ENCODE measurements at regions not wholly inside any gene's neighbourhood (a gene's known extent, or its start where the extent isn't known, plus 50 kb on each side); places are given as distances from the start of the nearest gene placed in this dataset.

DNA sequence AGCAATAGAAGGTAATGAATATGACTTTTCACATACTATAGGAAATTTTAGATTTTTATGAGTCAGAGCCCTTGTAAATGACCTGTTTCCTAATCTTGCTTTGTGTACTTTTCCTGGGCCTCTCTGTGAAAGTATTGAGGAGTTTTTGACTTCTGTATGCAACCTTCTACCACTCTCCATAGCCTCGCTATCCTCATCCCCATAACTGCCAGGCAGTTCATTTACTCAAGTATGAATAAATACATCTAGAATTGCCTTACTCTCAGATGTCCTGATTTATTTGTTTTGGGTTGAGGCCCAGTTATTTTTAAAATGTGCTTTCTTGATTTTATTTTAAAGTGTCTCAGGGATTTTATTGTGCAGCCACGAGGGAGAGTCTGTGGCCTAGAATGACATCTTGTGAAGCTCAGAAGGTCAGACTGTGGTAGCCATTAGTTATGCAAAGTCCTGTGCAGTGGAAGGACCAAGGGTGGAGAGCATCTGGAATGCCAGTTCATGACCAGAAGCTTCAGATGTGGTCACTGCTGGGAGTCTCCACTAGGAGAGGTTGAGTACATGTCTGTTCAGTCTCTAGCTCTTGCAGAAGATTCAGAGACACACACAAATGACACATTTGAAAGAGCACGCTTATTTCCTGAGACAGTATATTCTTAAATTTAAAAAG is 346.2 kb upstream of the IMPG1 start:
- TF ChIP-seq EZH2 (IDR thresholded peaks at IDR 0.05; ENCODE audit: low read length) = no peak
- TF ChIP-seq, protein P1, sequence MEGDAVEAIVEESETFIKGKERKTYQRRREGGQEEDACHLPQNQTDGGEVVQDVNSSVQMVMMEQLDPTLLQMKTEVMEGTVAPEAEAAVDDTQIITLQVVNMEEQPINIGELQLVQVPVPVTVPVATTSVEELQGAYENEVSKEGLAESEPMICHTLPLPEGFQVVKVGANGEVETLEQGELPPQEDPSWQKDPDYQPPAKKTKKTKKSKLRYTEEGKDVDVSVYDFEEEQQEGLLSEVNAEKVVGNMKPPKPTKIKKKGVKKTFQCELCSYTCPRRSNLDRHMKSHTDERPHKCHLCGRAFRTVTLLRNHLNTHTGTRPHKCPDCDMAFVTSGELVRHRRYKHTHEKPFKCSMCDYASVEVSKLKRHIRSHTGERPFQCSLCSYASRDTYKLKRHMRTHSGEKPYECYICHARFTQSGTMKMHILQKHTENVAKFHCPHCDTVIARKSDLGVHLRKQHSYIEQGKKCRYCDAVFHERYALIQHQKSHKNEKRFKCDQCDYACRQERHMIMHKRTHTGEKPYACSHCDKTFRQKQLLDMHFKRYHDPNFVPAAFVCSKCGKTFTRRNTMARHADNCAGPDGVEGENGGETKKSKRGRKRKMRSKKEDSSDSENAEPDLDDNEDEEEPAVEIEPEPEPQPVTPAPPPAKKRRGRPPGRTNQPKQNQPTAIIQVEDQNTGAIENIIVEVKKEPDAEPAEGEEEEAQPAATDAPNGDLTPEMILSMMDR (optimal IDR thresholded peaks at IDR 0.05 in 1 of 3, IDR thresholded peaks at IDR 0.05 in 1 of 3, conservative IDR thresholded peaks at IDR 0.05 in 1 of 3; ENCODE audit: extremely low read depth in 1 of 3, insufficient read depth in 2 of 3, low read length in 3 of 3) = no peak
- no peaks in the 10 kb centered on the region for H4K20me1 ChIP-seq (ENCODE audit: control insufficient read depth, extremely low read depth, insufficient read depth, low read length)
- FAIRE-seq (no peak), DNase-seq (ENCODE audit: low read depth, low spot score) (no peak)
- no peaks in the 10 kb centered on the region for H3K4me1 ChIP-seq (ENCODE audit: control insufficient read depth, extremely low read depth, insufficient read depth, low read length)
- no peaks in the 10 kb centered on the region for H3K36me3 ChIP-seq (ENCODE audit: control insufficient read depth in 2 of 2, extremely low read depth in 1 of 2, insufficient read depth in 2 of 2, low read length in 2 of 2)
- no peak overlapping the region for H3K4me2 ChIP-seq (ENCODE audit: control insufficient read depth, extremely low read depth, insufficient read depth, low read depth, low read length)
- no peak overlapping the region for H3K4me3 ChIP-seq (ENCODE audit: control insufficient read depth in 2 of 3, extremely low read depth in 1 of 3, insufficient read depth in 2 of 3, low read depth in 1 of 3, low read length in 3 of 3)
- dilution Hi-C loops (cut with MboI; ENCODE audit: extremely low pct_ligation_motif_present, low sequenced_read_pairs) = no loop called here
- H2AFZ ChIP-seq (ENCODE audit: control insufficient read depth, low read length) = no peak overlapping the region
- H3K27me3 ChIP-seq (ENCODE audit: control insufficient read depth, extremely low read depth, insufficient read depth, low read length) = no peaks in the 10 kb centered on the region
- H3K79me2 ChIP-seq (ENCODE audit: control insufficient read depth, insufficient read depth, low read length) = no peaks in the 10 kb centered on the region
- H3K9ac ChIP-seq (ENCODE audit: control insufficient read depth, extremely low read depth, insufficient read depth, low read length) = no peak overlapping the region
- no peaks in the 10 kb centered on the region for H3K9me3 ChIP-seq (ENCODE audit: control insufficient read depth, low read depth, low read length)
- H3K27ac ChIP-seq (ENCODE audit: control insufficient read depth, insufficient read depth, low read length) = no peak overlapping the region
- H3K9me1 ChIP-seq (ENCODE audit: control insufficient read depth, extremely low read depth, insufficient read depth, low read length) = no peaks in the 10 kb centered on the region

DNA sequence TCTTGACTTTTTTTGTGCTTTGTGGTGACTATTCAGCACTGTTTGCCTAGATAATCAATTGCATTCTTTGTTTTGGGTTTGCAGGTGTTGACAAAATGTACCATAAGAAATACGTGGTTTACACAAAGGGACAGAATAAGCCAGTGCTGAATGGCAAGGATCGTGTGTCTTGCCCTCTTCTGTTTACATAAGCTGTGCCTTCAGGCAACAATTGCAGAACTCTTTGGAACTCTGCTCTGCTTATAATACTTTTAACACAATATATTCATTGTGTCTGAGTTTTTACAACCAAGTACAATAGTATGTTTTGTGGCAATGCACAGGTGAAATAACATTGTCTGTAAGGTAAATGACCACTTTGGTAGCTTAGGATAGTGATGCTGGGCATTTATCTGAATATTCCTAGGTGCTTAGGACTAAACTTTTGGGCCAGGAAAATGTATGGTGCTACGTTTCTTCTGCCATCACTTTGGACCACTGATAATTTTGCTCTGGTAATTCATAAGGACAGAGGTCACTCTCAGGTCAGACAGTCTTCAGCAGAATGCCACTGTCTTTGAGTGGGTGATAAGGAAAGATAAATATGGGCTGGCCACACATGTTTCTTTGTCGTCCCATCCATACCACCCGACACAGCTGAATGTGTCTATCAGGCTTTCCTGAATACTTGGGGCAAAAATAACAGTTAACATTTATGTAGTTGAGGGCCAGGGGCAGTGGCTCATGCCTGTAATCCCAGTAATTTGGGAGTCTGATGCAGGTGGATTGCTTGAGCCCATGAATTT is 344.6 kb upstream of the IMPG1 start:
- Histone ChIP-seq H4K20me1 (ENCODE audit: control insufficient read depth, extremely low read depth, insufficient read depth, low read length) (no peaks in the 10 kb centered on the region), H2AFZ (ENCODE audit: control insufficient read depth, low read length) (no peak overlapping the region), H3K27me3 (ENCODE audit: control insufficient read depth, extremely low read depth, insufficient read depth, low read length) (no peaks in the 10 kb centered on the region), H3K4me1 (ENCODE audit: control insufficient read depth, extremely low read depth, insufficient read depth, low read length) (no peaks in the 10 kb centered on the region), H3K9me1 (ENCODE audit: control insufficient read depth, extremely low read depth, insufficient read depth, low read length) (no peaks in the 10 kb centered on the region), H3K27ac (ENCODE audit: control insufficient read depth, insufficient read depth, low read length) (no peak overlapping the region), H3K79me2 (ENCODE audit: control insufficient read depth, insufficient read depth, low read length) (no peaks in the 10 kb centered on the region), H3K9ac (ENCODE audit: control insufficient read depth, extremely low read depth, insufficient read depth, low read length) (no peak overlapping the region), H3K9me3 (ENCODE audit: control insufficient read depth, low read depth, low read length) (no peaks in the 10 kb centered on the region), H3K36me3 (ENCODE audit: control insufficient read depth in 2 of 2, extremely low read depth in 1 of 2, insufficient read depth in 2 of 2, low read length in 2 of 2) (no peaks in the 10 kb centered on the region), H3K4me3 (ENCODE audit: control insufficient read depth in 2 of 3, extremely low read depth in 1 of 3, insufficient read depth in 2 of 3, low read depth in 1 of 3, low read length in 3 of 3) (no peak overlapping the region), H3K4me2 (ENCODE audit: control insufficient read depth, extremely low read depth, insufficient read depth, low read depth, low read length) (no peak overlapping the region)
- dilution Hi-C loops (cut with MboI; ENCODE audit: extremely low pct_ligation_motif_present, low sequenced_read_pairs) = no loop called here
- FAIRE-seq (no peak), DNase-seq (ENCODE audit: low read depth, low spot score) (no peak)
- TF ChIP-seq, protein P1 (optimal IDR thresholded peaks at IDR 0.05 in 1 of 3, IDR thresholded peaks at IDR 0.05 in 1 of 3, conservative IDR thresholded peaks at IDR 0.05 in 1 of 3; ENCODE audit: extremely low read depth in 1 of 3, insufficient read depth in 2 of 3, low read length in 3 of 3) = no peak
- TF ChIP-seq EZH2 (IDR thresholded peaks at IDR 0.05; ENCODE audit: low read length) = no peak

All from keratinocyte (primary cell).